ENCODE measurements at regions not wholly inside any gene's neighbourhood (a gene's known extent, or its start where the extent isn't known, plus 50 kb on each side); places are given as distances from the start of the nearest gene placed in this dataset.

GRCh38 chr15:38920966-38921365, 356.4 kb upstream of the RASGRP1 start:
- TF ChIP-seq JUND (IDR thresholded peaks at IDR 0.05; ENCODE audit: low read depth), result no peak; the same call in 1 of the 2 replicates
- in situ Hi-C loops (cut with HindIII; ENCODE audit: low pct_unique_long_range_greater_than_20kb, low sequenced_read_pairs), result no loop called here
- DNase-seq (ENCODE audit: low read depth in 1 of 2, low spot score in 1 of 2), result peak; percentile 7 to 8

- in situ Hi-C loops (cut with HindIII; ENCODE audit: low pct_unique_long_range_greater_than_20kb, low sequenced_read_pairs), result no loop called here
These were observed 356.9 kb upstream of the RASGRP1 start for GRCh38 chr15:38921471-38921870.

GRCh38 chr15:38928431-38928830, 363.8 kb upstream of the RASGRP1 start:
- TF ChIP-seq JUND (IDR thresholded peaks at IDR 0.05; ENCODE audit: low read depth), result no peak
- in situ Hi-C loops (cut with HindIII; ENCODE audit: low pct_unique_long_range_greater_than_20kb, low sequenced_read_pairs), result no loop called here

More at GRCh38 chr15:38921471-38921870, 356.9 kb upstream of the RASGRP1 start:
- TF ChIP-seq JUND (IDR thresholded peaks at IDR 0.05; ENCODE audit: low read depth), result no peak
- no peak for DNase-seq (ENCODE audit: low read depth in 1 of 2, low spot score in 1 of 2)

GRCh38 chr15:38930851-38931572, 366.4 kb upstream of the RASGRP1 start:
- in situ Hi-C loops (cut with HindIII; ENCODE audit: low pct_unique_long_range_greater_than_20kb, low sequenced_read_pairs), result no loop called here
- no peak for DNase-seq (ENCODE audit: low read depth in 1 of 2, low spot score in 1 of 2)
- TF ChIP-seq JUND (IDR thresholded peaks at IDR 0.05; ENCODE audit: low read depth), result no peak

More at GRCh38 chr15:38928431-38928830, 363.8 kb upstream of the RASGRP1 start:
- DNase-seq (ENCODE audit: low read depth in 1 of 2, low spot score in 1 of 2), result no peak

- TF ChIP-seq JUND (IDR thresholded peaks at IDR 0.05; ENCODE audit: low read depth), result no peak
- DNase-seq (ENCODE audit: low read depth in 1 of 2, low spot score in 1 of 2), result peak in 1 of 2 experiments; percentile 9
- in situ Hi-C loops (cut with HindIII; ENCODE audit: low pct_unique_long_range_greater_than_20kb, low sequenced_read_pairs), result no loop called here
These were observed 376.9 kb upstream of the RASGRP1 start for GRCh38 chr15:38941399-38941953.

GRCh38 chr15:38944536-38944935, 379.9 kb upstream of the RASGRP1 start:
- in situ Hi-C loops (cut with HindIII; ENCODE audit: low pct_unique_long_range_greater_than_20kb, low sequenced_read_pairs), result no loop called here
- no peak for TF ChIP-seq JUND (IDR thresholded peaks at IDR 0.05; ENCODE audit: low read depth)
- no peak for DNase-seq (ENCODE audit: low read depth in 1 of 2, low spot score in 1 of 2)

- in situ Hi-C loops (cut with HindIII; ENCODE audit: low pct_unique_long_range_greater_than_20kb, low sequenced_read_pairs), result no loop called here
- TF ChIP-seq JUND (IDR thresholded peaks at IDR 0.05; ENCODE audit: low read depth), result no peak
- DNase-seq (ENCODE audit: low read depth in 1 of 2, low spot score in 1 of 2), result no peak
These were observed 381.1 kb upstream of the RASGRP1 start for GRCh38 chr15:38945551-38946298.

GRCh38 chr15:38954090-38954489, 389.5 kb upstream of the RASGRP1 start:
- no peak for TF ChIP-seq JUND (IDR thresholded peaks at IDR 0.05; ENCODE audit: low read depth)
- in situ Hi-C loops (cut with HindIII; ENCODE audit: low pct_unique_long_range_greater_than_20kb, low sequenced_read_pairs), result no loop called here
- DNase-seq (ENCODE audit: low read depth in 1 of 2, low spot score in 1 of 2), result no peak

- no peak for TF ChIP-seq JUND (IDR thresholded peaks at IDR 0.05; ENCODE audit: low read depth)
- in situ Hi-C loops (cut with HindIII; ENCODE audit: low pct_unique_long_range_greater_than_20kb, low sequenced_read_pairs), result no loop called here
- DNase-seq (ENCODE audit: low read depth in 1 of 2, low spot score in 1 of 2), result no peak
These were observed 396.8 kb upstream of the RASGRP1 start for GRCh38 chr15:38961456-38961855.

GRCh38 chr15:38961931-38962330, 397.3 kb upstream of the RASGRP1 start:
- in situ Hi-C loops (cut with HindIII; ENCODE audit: low pct_unique_long_range_greater_than_20kb, low sequenced_read_pairs), result no loop called here
- no peak for DNase-seq (ENCODE audit: low read depth in 1 of 2, low spot score in 1 of 2)
- no peak for TF ChIP-seq JUND (IDR thresholded peaks at IDR 0.05; ENCODE audit: low read depth)

GRCh38 chr15:38972831-38973230, 408.2 kb upstream of the RASGRP1 start:
- TF ChIP-seq JUND (IDR thresholded peaks at IDR 0.05; ENCODE audit: low read depth), result no peak
- in situ Hi-C loops (cut with HindIII; ENCODE audit: low pct_unique_long_range_greater_than_20kb, low sequenced_read_pairs), result no loop called here
- no peak for DNase-seq (ENCODE audit: low read depth in 1 of 2, low spot score in 1 of 2)

- in situ Hi-C loops (cut with HindIII; ENCODE audit: low pct_unique_long_range_greater_than_20kb, low sequenced_read_pairs), result no loop called here
- TF ChIP-seq JUND (IDR thresholded peaks at IDR 0.05; ENCODE audit: low read depth), result no peak
- no peak for DNase-seq (ENCODE audit: low read depth in 1 of 2, low spot score in 1 of 2)
These were observed 410.8 kb upstream of the RASGRP1 start for GRCh38 chr15:38975282-38975990.
